Trophoblast cell (in vitro differentiated cells and primary cell): ENCODE measurements at regions not wholly inside any gene's neighbourhood (a gene's known extent, or its start where the extent isn't known, plus 50 kb on each side); places are given as distances from the start of the nearest gene placed in this dataset.

ENCODE experiments used
- DNase-seq, 2 donors: peaks; one replicate each; pipeline ENCODE4 v3.0.0-alpha.2; 2016
- H2AFZ ChIP-seq: 2 replicates; pipeline ENCODE4 v1.6.1; 2013; ENCODE audit warnings: low read length, moderate library complexity, mild to moderate bottlenecking; ENCODE audit not compliant: insufficient read depth, poor library complexity
- H2AK5ac ChIP-seq: 2 replicates; pipeline ENCODE4 v1.6.1; 2013; ENCODE audit warnings: mild to moderate bottlenecking, low read length
- H2BK120ac ChIP-seq: 2 replicates; pipeline ENCODE4 v1.6.1; 2013; ENCODE audit warnings: low read length, mild to moderate bottlenecking, moderate library complexity; ENCODE audit not compliant: insufficient read depth, poor library complexity
- H2BK12ac ChIP-seq: 2 replicates; pipeline ENCODE4 v1.6.1; 2013; ENCODE audit warnings: mild to moderate bottlenecking, low read length, moderate library complexity
- H2BK5ac ChIP-seq: 2 replicates; pipeline ENCODE4 v1.6.1; 2013; ENCODE audit warnings: low read length, low read depth, moderate library complexity, mild to moderate bottlenecking; ENCODE audit not compliant: poor library complexity
- H3K14ac ChIP-seq: 2 replicates; pipeline ENCODE4 v1.6.1; 2013; ENCODE audit warnings: mild to moderate bottlenecking, low read length
- H3K18ac ChIP-seq: 2 replicates; pipeline ENCODE4 v1.6.1; 2013; ENCODE audit warnings: mild to moderate bottlenecking, low read length
- H3K23ac ChIP-seq: 2 replicates; pipeline ENCODE4 v1.6.1; 2013; ENCODE audit warnings: low read length
- H3K27ac ChIP-seq: 2 replicates; pipeline ENCODE4 v1.5.1; 2013; ENCODE audit warnings: low read depth, mild to moderate bottlenecking, inconsistent platforms, low read length, moderate library complexity
- H3K27me3 ChIP-seq: 2 replicates; pipeline ENCODE4 v1.6.1; 2013; ENCODE audit warnings: inconsistent platforms, mild to moderate bottlenecking, low read length, moderate library complexity; ENCODE audit not compliant: insufficient read depth
- H3K36me3 ChIP-seq, 2 experiments: 1 replicate in 1 of 2; 2 replicates in 1 of 2; pipeline ENCODE4 v1.6.1; 2013; ENCODE audit warnings: low read length in 2 of 2, mild to moderate bottlenecking in 2 of 2, moderate library complexity in 1 of 2; ENCODE audit not compliant: insufficient read depth in 2 of 2, control insufficient read depth in 1 of 2
- H3K4ac ChIP-seq: 2 replicates; pipeline ENCODE4 v1.6.1; 2013; ENCODE audit warnings: low read depth, mild to moderate bottlenecking, low read length, moderate library complexity
- H3K4me1 ChIP-seq, 2 experiments: 1 replicate in 1 of 2; 2 replicates in 1 of 2; pipeline ENCODE4 v1.6.1; 2013; ENCODE audit warnings: low read length in 2 of 2, mild to moderate bottlenecking in 2 of 2, moderate library complexity in 1 of 2; ENCODE audit not compliant: insufficient read depth in 2 of 2, control insufficient read depth in 1 of 2
- H3K4me2 ChIP-seq: 2 replicates; pipeline ENCODE4 v1.6.1; 2013; ENCODE audit warnings: inconsistent platforms, mild to moderate bottlenecking, low read length, moderate library complexity
- H3K4me3 ChIP-seq: 2 replicates; pipeline ENCODE4 v1.5.1; 2013; ENCODE audit warnings: mild to moderate bottlenecking, low read depth, low read length, inconsistent platforms
- H3K79me1 ChIP-seq: one replicate; pipeline ENCODE4 v1.6.1; 2013; ENCODE audit warnings: low read length
- H3K79me2 ChIP-seq: 2 replicates; pipeline ENCODE4 v1.6.1; 2013; ENCODE audit warnings: low read length, mild to moderate bottlenecking; ENCODE audit not compliant: control insufficient read depth, insufficient read depth, poor library complexity
- H3K9ac ChIP-seq: 2 replicates; pipeline ENCODE4 v1.6.1; 2013; ENCODE audit warnings: mild to moderate bottlenecking, low read length
- H3K9me3 ChIP-seq: 2 replicates; pipeline ENCODE4 v1.6.1; 2013; ENCODE audit warnings: low read depth, mild to moderate bottlenecking, control low read depth, inconsistent platforms, low read length; ENCODE audit not compliant: insufficient read depth
- H4K12ac ChIP-seq: 2 replicates; pipeline ENCODE4 v1.6.1; 2013; ENCODE audit warnings: low read depth, mild to moderate bottlenecking, low read length, moderate library complexity
- H4K8ac ChIP-seq: 2 replicates; pipeline ENCODE4 v1.6.1; 2013; ENCODE audit warnings: low read depth, mild to moderate bottlenecking, low read length, moderate library complexity
- H4K91ac ChIP-seq: one replicate; pipeline ENCODE4 v1.6.1; 2013; ENCODE audit warnings: low read depth, mild to moderate bottlenecking, low read length, moderate library complexity
- WGBS: extraction: QIAGEN DNeasy Blood & Tissue Kit; methylation state at CpG from one replicate; pipeline ENCODE4 v1.1.7; 2013; ENCODE audit warnings: missing lambda C conversion rate; ENCODE audit not compliant: insufficient read length, insufficient coverage; ENCODE audit errors: extremely low coverage; 5-methylcytosine and 5-hydroxymethylcytosine counted together

GRCh38 chr21:41634858-41635257 is 126.9 kb upstream of the TMPRSS2 start:
- Histone ChIP-seq H4K8ac (no peak overlapping the region), H3K14ac (no peak overlapping the region), H2AK5ac (no peak overlapping the region), H2AFZ (no peak overlapping the region), H3K27ac (no peak overlapping the region), H4K12ac (no peak overlapping the region), H3K4me3 (no peak overlapping the region), H3K4me1 (peaks cover 3 to 8% of the 10 kb centered on the region in 2 experiments), H2BK5ac (no peak overlapping the region), H3K36me3 (no peaks in the 10 kb centered on the region), H3K79me2 (no peaks in the 10 kb centered on the region), H3K27me3 (no peaks in the 10 kb centered on the region), H3K4ac (no peak overlapping the region), H3K23ac (no peak overlapping the region), H2BK120ac (no peak overlapping the region), H3K18ac (no peak overlapping the region), H2BK12ac (no peak overlapping the region), H3K9me3 (peaks cover 10% of the 10 kb centered on the region), H4K91ac (no peak overlapping the region), H3K79me1 (no peaks in the 10 kb centered on the region), H3K9ac (no peak overlapping the region), H3K4me2 (no peak overlapping the region)
- DNase-seq: peak; percentile 9 to 49
- no CpG with 5 or more reads among the region's 9 CpGs for WGBS

GRCh38 chr21:41634211-41634694 is 126.3 kb upstream of the TMPRSS2 start:
- H2BK5ac ChIP-seq: no peak overlapping the region
- H2AFZ ChIP-seq: no peak overlapping the region
- no peak overlapping the region for H2AK5ac ChIP-seq
- H2BK12ac ChIP-seq: no peak overlapping the region
- no peak overlapping the region for H3K4ac ChIP-seq
- no peaks in the 10 kb centered on the region for H3K79me2 ChIP-seq
- H3K23ac ChIP-seq: no peak overlapping the region
- no peak overlapping the region for H4K12ac ChIP-seq
- no peak overlapping the region for H2BK120ac ChIP-seq
- no peak overlapping the region for H3K4me3 ChIP-seq
- H3K4me1 ChIP-seq: peaks cover 3 to 8% of the 10 kb centered on the region in 2 experiments
- H3K9me3 ChIP-seq: peaks cover 10% of the 10 kb centered on the region
- no peak overlapping the region for H3K18ac ChIP-seq
- H4K91ac ChIP-seq: no peak overlapping the region
- H3K9ac ChIP-seq: no peak overlapping the region
- no peak overlapping the region for H3K27ac ChIP-seq
- no peaks in the 10 kb centered on the region for H3K36me3 ChIP-seq
- peak; percentile 87 to 93 for DNase-seq
- no peak overlapping the region for H3K4me2 ChIP-seq
- no peak overlapping the region for H4K8ac ChIP-seq
- H3K14ac ChIP-seq: no peak overlapping the region
- H3K27me3 ChIP-seq: no peaks in the 10 kb centered on the region
- WGBS: no CpG with 5 or more reads among the region's 6 CpGs
- H3K79me1 ChIP-seq: no peaks in the 10 kb centered on the region

- H3K79me1 ChIP-seq: no peaks in the 10 kb centered on the region
- H3K27me3 ChIP-seq: no peaks in the 10 kb centered on the region
- H4K8ac ChIP-seq: no peak overlapping the region
- no peak overlapping the region for H2BK120ac ChIP-seq
- H3K4me1 ChIP-seq: peaks cover 3 to 8% of the 10 kb centered on the region in 2 experiments
- no peak overlapping the region for H3K4me2 ChIP-seq
- no peak overlapping the region for H3K14ac ChIP-seq
- WGBS: 100% methylated on average over 3 of the region's 4 CpGs
- peaks cover 10% of the 10 kb centered on the region for H3K9me3 ChIP-seq
- H3K27ac ChIP-seq: no peak overlapping the region
- DNase-seq: no peak
- H4K91ac ChIP-seq: no peak overlapping the region
- H3K23ac ChIP-seq: no peak overlapping the region
- no peak overlapping the region for H2AFZ ChIP-seq
- H2BK5ac ChIP-seq: no peak overlapping the region
- H3K18ac ChIP-seq: no peak overlapping the region
- no peaks in the 10 kb centered on the region for H3K79me2 ChIP-seq
- H3K36me3 ChIP-seq: no peaks in the 10 kb centered on the region
- H2AK5ac ChIP-seq: no peak overlapping the region
- no peak overlapping the region for H3K4ac ChIP-seq
- H2BK12ac ChIP-seq: no peak overlapping the region
- no peak overlapping the region for H3K4me3 ChIP-seq
- H4K12ac ChIP-seq: no peak overlapping the region
- H3K9ac ChIP-seq: no peak overlapping the region
Measured at GRCh38 chr21:41633627-41634026, 125.7 kb upstream of the TMPRSS2 start.

- no peak overlapping the region for H3K9ac ChIP-seq
- H4K8ac ChIP-seq: no peak overlapping the region
- no CpG with 5 or more reads among the region's 12 CpGs for WGBS
- H3K36me3 ChIP-seq: no peaks in the 10 kb centered on the region
- H4K12ac ChIP-seq: no peak overlapping the region
- no peak overlapping the region for H2BK12ac ChIP-seq
- no peaks in the 10 kb centered on the region for H3K79me1 ChIP-seq
- peaks cover 3 to 8% of the 10 kb centered on the region in 2 experiments for H3K4me1 ChIP-seq
- H3K79me2 ChIP-seq: no peaks in the 10 kb centered on the region
- H3K4me3 ChIP-seq: no peak overlapping the region
- H3K23ac ChIP-seq: no peak overlapping the region
- no peak overlapping the region for H2BK5ac ChIP-seq
- H2AK5ac ChIP-seq: no peak overlapping the region
- H3K4me2 ChIP-seq: no peak overlapping the region
- H2AFZ ChIP-seq: no peak overlapping the region
- H3K9me3 ChIP-seq: peaks cover 6% of the 10 kb centered on the region
- no peak overlapping the region for H3K14ac ChIP-seq
- H3K27me3 ChIP-seq: no peaks in the 10 kb centered on the region
- H4K91ac ChIP-seq: no peak overlapping the region
- H2BK120ac ChIP-seq: no peak overlapping the region
- no peak for DNase-seq
- no peak overlapping the region for H3K27ac ChIP-seq
- no peak overlapping the region for H3K4ac ChIP-seq
- no peak overlapping the region for H3K18ac ChIP-seq
Measured at GRCh38 chr21:41632748-41633475, 125.0 kb upstream of the TMPRSS2 start.
